Heart right ventricle (tissue), 16 donors: ENCODE measurements at regions not wholly inside any gene's neighbourhood (a gene's known extent, or its start where the extent isn't known, plus 50 kb on each side); places are given as distances from the start of the nearest gene placed in this dataset.
A peak's percentile ranks its signal among the peaks of the same experiment; 100 is the strongest.

Experiments
- ATAC-seq, 8 donors: fragments of 200-7000 bp; cut with Tn5 transposase; one replicate each; pipeline ENCODE4 v1.9.1; 2020; ENCODE audit warnings: mild to moderate bottlenecking in 8 of 8, moderate library complexity in 8 of 8, moderate number of reproducible peaks in 1 of 8
- DNase-seq, 2 donors: peaks; one replicate each; pipeline ENCODE4 v3.0.0-alpha.2; 2020
- H3K27ac ChIP-seq, 10 donors: fragments of 200-600 bp; sonication (generic) in 2 of 10; one replicate each; pipeline versions ENCODE4 v1.5.0 to v1.8.0; 2020 to 2022; ENCODE audit warnings: mild to moderate bottlenecking in 3 of 10
- H3K27me3 ChIP-seq, 7 donors: fragments of 200-600 bp; one replicate each; pipeline ENCODE4 v1.8.0; 2021 to 2022; ENCODE audit warnings: mild to moderate bottlenecking in 2 of 7
- H3K36me3 ChIP-seq, 9 donors: fragments of 200-600 bp; sonication (generic) in 1 of 9; one replicate each; pipeline versions ENCODE4 v1.5.0 to v1.8.0; 2020 to 2022; ENCODE audit warnings: mild to moderate bottlenecking in 2 of 9
- H3K4me1 ChIP-seq, 9 donors: fragments of 200-600 bp; sonication (generic) in 1 of 9; one replicate each; pipeline versions ENCODE4 v1.5.0 to v1.8.0; 2020 to 2022; ENCODE audit warnings: mild to moderate bottlenecking in 4 of 9
- H3K4me3 ChIP-seq, 10 donors: fragments of 200-600 bp; sonication (generic) in 2 of 10; one replicate each; pipeline versions ENCODE4 v1.5.0 to v1.8.0; 2020 to 2022; ENCODE audit warnings: mild to moderate bottlenecking in 7 of 10, moderate library complexity in 2 of 10
- H3K9me3 ChIP-seq, 11 donors: fragments of 200-600 bp in 10 of 11; sonication (generic) in 2 of 11; one replicate each; pipeline versions ENCODE4 v1.5.0 to v1.8.0; 2013 to 2022; ENCODE audit warnings: mild to moderate bottlenecking in 2 of 11, control low read depth in 1 of 11, moderate library complexity in 1 of 11
- CTCF ChIP-seq, 9 donors: fragments of 200-600 bp; sonication (generic) in 2 of 9; IDR thresholded peaks; one replicate each; pipeline versions ENCODE4 v1.5.0 to v1.8.0; 2021 to 2022; ENCODE audit warnings: antibody characterized with exemption in 9 of 9, mild to moderate bottlenecking in 5 of 9, moderate library complexity in 1 of 9
- WGBS, 2 donors: extraction: QIAGEN DNeasy Blood & Tissue Kit; methylation state at CpG; one replicate each; pipeline ENCODE4 v1.1.7; 2013; ENCODE audit warnings: inconsistent platforms in 1 of 2; 5-methylcytosine and 5-hydroxymethylcytosine counted together
- intact Hi-C, 10 donors: fragments of 100-400 bp; cut with DNase I; formaldehyde crosslinking; loops; one replicate each; pipeline versions ENCODE4 v1.11.1 to v1.14.2; 2022
- donor health status: Arrhythmogenic right ventricular cardiomyopathy.
- donor health status: ischemic (EF 13 %, LVEDD 7.1; RV severe dilation, severe dysfunction).
- donor health status: healthy with polysubstance abuse.
- donor health status: DM: no; HTN: yes; CAD: no.
- donor health status: DM: no; HTN: no; CAD: no.
- donor health status: ischemic (EF 25% LVEDD 6.9; RV normal size, moderate dysfunction).
- donor health status: ischemic (EF 25% LVEDD 5.7; RV mildly dilated, moderate dysfunction).
- donor health status: healthy.
- donor health status: DM: yes; HTN: yes; CAD: no.
- donor health status: Ischemic cardiomyopathy.
- donor health status: ischemic (EF 35%, LVEDD 5.7; RV mildly dilated, moderate dysfunction).
- donor health status: nonischemic (EF 11% LVEDD 7.7; RV severe dilation, severe dysfunction).
- donor health status: DM: yes; HTN: yes; CAD: no.
- donor health status: PGD.
- donor health status: ischemic (EF 29% LVEDD 5.4; RV normal size, mild dysfunction).
- donor health status: nonischemic (EF 23%, LVEDD 6.1; RV moderate dilation, normal function).

GRCh38 chr4:106830879-106831278, 205.2 kb downstream of the DKK2 start:
- no peaks in the 10 kb centered on the region for H3K4me1 ChIP-seq
- H3K27me3 ChIP-seq, result no peaks in the 10 kb centered on the region
- no peak overlapping the region for H3K27ac ChIP-seq
- no peaks in the 10 kb centered on the region for H3K36me3 ChIP-seq
- DNase-seq, result no peak
- peaks cover 0 to 8% (median 0%) of the 10 kb centered on the region in 11 donors for H3K9me3 ChIP-seq
- intact Hi-C loops, result no loop called here
- ATAC-seq, result no peak
- no peak overlapping the region for H3K4me3 ChIP-seq
- no peak for TF ChIP-seq CTCF (IDR thresholded peaks at IDR 0.05)

- Histone ChIP-seq H3K27me3 (no peaks in the 10 kb centered on the region), H3K9me3 (peaks cover 0 to 3% (median 0%) of the 10 kb centered on the region in 11 donors), H3K27ac (no peak overlapping the region), H3K36me3 (no peaks in the 10 kb centered on the region), H3K4me3 (no peak overlapping the region), H3K4me1 (no peaks in the 10 kb centered on the region)
- ATAC-seq, result no peak
- TF ChIP-seq CTCF (IDR thresholded peaks at IDR 0.05), result peak in 1 of 9 donors; percentile 16
- 85 to 87% methylated on average over 1 of the region's 1 CpG for WGBS, 2 donors
- intact Hi-C loops, result no loop called here
- no peak for DNase-seq
Observed at GRCh38 chr4:106818764-106819163, 217.3 kb downstream of the DKK2 start.

GRCh38 chr4:106816496-106816895, 219.6 kb downstream of the DKK2 start:
- intact Hi-C loops, result no loop called here

GRCh38 chr4:106810122-106810521, 226.0 kb downstream of the DKK2 start:
- no peaks in the 10 kb centered on the region for H3K9me3 ChIP-seq
- TF ChIP-seq CTCF (IDR thresholded peaks at IDR 0.05), result no peak
- no peak overlapping the region for H3K4me3 ChIP-seq

More at GRCh38 chr4:106816496-106816895, 219.6 kb downstream of the DKK2 start:
- 53 to 74% methylated on average over 1 of the region's 1 CpG for WGBS, 2 donors
- Histone ChIP-seq H3K4me1 (no peaks in the 10 kb centered on the region), H3K4me3 (no peak overlapping the region), H3K27ac (no peak overlapping the region), H3K27me3 (no peaks in the 10 kb centered on the region), H3K9me3 (peaks cover 0 to 3% (median 0%) of the 10 kb centered on the region in 11 donors), H3K36me3 (no peaks in the 10 kb centered on the region)
- ATAC-seq (no peak), DNase-seq (no peak)
- no peak for TF ChIP-seq CTCF (IDR thresholded peaks at IDR 0.05)

GRCh38 chr4:106809076-106809475, 227.0 kb downstream of the DKK2 start:
- TF ChIP-seq CTCF (IDR thresholded peaks at IDR 0.05), result peak in 4 of 9 donors; percentile 19 to 46 (median 33)
- ATAC-seq (no peak), DNase-seq (no peak)
- WGBS, 2 donors, result 39 to 45% methylated on average over 2 of the region's 2 CpGs
- Histone ChIP-seq H3K9me3 (no peaks in the 10 kb centered on the region), H3K27me3 (no peaks in the 10 kb centered on the region), H3K4me1 (no peaks in the 10 kb centered on the region), H3K4me3 (no peak overlapping the region), H3K36me3 (no peaks in the 10 kb centered on the region), H3K27ac (no peak overlapping the region)
- intact Hi-C loops, result no loop called here

More at GRCh38 chr4:106810122-106810521, 226.0 kb downstream of the DKK2 start:
- no peaks in the 10 kb centered on the region for H3K4me1 ChIP-seq
- ATAC-seq, result no peak
- no peak for DNase-seq
- no peaks in the 10 kb centered on the region for H3K36me3 ChIP-seq
- intact Hi-C loops, result no loop called here
- no peak overlapping the region for H3K27ac ChIP-seq
- no peaks in the 10 kb centered on the region for H3K27me3 ChIP-seq
